Cardiac muscle cell (in vitro differentiated cells and primary cell): ENCODE measurements at regions not wholly inside any gene's neighbourhood (a gene's known extent, or its start where the extent isn't known, plus 50 kb on each side); places are given as distances from the start of the nearest gene placed in this dataset.
A peak's percentile ranks its signal among the peaks of the same experiment; 100 is the strongest.

ENCODE experiments used
- DNase-seq, 2 donors: peaks; one replicate each; pipeline versions ENCODE4 v3.0.0 to v3.0.0-alpha.2; 2010 to 2017; ENCODE audit warnings: low read depth in 1 of 2, low spot score in 1 of 2
- H3K27ac ChIP-seq: fragments of 200-600 bp; sonication (generic); 2 replicates; pipeline ENCODE4 v1.5.1; 2016
- H3K27me3 ChIP-seq: fragments of 200-600 bp; sonication (generic); 2 replicates; pipeline ENCODE4 v1.6.0; 2016; ENCODE audit warnings: control low read depth
- H3K36me3 ChIP-seq: fragments of 200-600 bp; sonication (generic); 2 replicates; pipeline ENCODE4 v1.5.1; 2016; ENCODE audit warnings: control low read depth
- H3K4me1 ChIP-seq: fragments of 200-600 bp; sonication (generic); 2 replicates; pipeline ENCODE4 v1.8.1; 2017; ENCODE audit warnings: low read depth, mild to moderate bottlenecking, mixed run types
- H3K4me3 ChIP-seq: fragments of 200-600 bp; sonication (generic); 2 replicates; pipeline ENCODE4 v1.5.1; 2016; ENCODE audit warnings: mild to moderate bottlenecking
- H3K9me3 ChIP-seq: fragments of 200-600 bp; sonication (generic); 2 replicates; pipeline ENCODE4 v1.5.1; 2017; ENCODE audit warnings: low read depth, mild to moderate bottlenecking, control low read depth
- CTCF ChIP-seq: IDR thresholded peaks from 2 replicates; pipeline ENCODE4 v1.5.1; 2012; ENCODE audit warnings: low read depth, mild to moderate bottlenecking, low read length

- no peak for TF ChIP-seq CTCF
- Histone ChIP-seq H3K4me3 (no peak overlapping the region), H3K27ac (no peak overlapping the region), H3K9me3 (no peaks in the 10 kb centered on the region), H3K4me1 (peaks cover 6% of the 10 kb centered on the region), H3K27me3 (no peaks in the 10 kb centered on the region), H3K36me3 (no peaks in the 10 kb centered on the region)
- no peak for DNase-seq
These were observed 68.1 kb upstream of the GRAMD2B start for GRCh38 chr5:126354858-126355731.

GRCh38 chr5:126355940-126356339 is 67.3 kb upstream of the GRAMD2B start:
- Histone ChIP-seq H3K27me3 (no peaks in the 10 kb centered on the region), H3K4me3 (no peak overlapping the region), H3K9me3 (no peaks in the 10 kb centered on the region), H3K36me3 (no peaks in the 10 kb centered on the region), H3K4me1 (peaks cover 13% of the 10 kb centered on the region), H3K27ac (no peak overlapping the region)
- DNase-seq: no peak
- TF ChIP-seq CTCF: no peak

- no peaks in the 10 kb centered on the region for H3K36me3 ChIP-seq
- peaks cover 13% of the 10 kb centered on the region for H3K4me1 ChIP-seq
- no peak overlapping the region for H3K4me3 ChIP-seq
- H3K27ac ChIP-seq: no peak overlapping the region
- no peaks in the 10 kb centered on the region for H3K9me3 ChIP-seq
- DNase-seq: no peak
- TF ChIP-seq CTCF: no peak
- H3K27me3 ChIP-seq: no peaks in the 10 kb centered on the region
These were observed 65.4 kb upstream of the GRAMD2B start for GRCh38 chr5:126357585-126358342.

DNA sequence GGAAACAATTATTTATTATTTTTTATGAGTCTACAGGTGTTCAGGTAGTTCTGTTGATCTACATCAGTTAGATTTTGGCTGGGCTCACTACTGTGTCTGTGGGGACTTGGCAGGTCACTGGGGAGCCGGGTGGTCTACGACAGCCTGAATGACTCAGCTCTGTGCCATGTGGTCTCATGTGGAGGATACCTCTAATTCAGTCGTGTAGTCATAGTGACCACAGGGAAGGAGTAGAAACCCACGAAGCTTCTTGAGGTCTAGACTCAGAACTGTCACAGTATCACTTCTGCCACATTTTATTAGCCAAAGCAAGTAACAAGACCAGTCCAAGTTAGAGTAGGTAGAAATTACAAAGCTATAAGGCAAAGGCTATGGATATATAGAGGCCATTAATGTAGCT is 64.7 kb upstream of the GRAMD2B start:
- Histone ChIP-seq H3K36me3 (no peaks in the 10 kb centered on the region), H3K4me1 (peaks cover 13% of the 10 kb centered on the region), H3K9me3 (no peaks in the 10 kb centered on the region), H3K27ac (no peak overlapping the region), H3K27me3 (no peaks in the 10 kb centered on the region), H3K4me3 (no peak overlapping the region)
- TF ChIP-seq CTCF: no peak
- DNase-seq: no peak

DNA sequence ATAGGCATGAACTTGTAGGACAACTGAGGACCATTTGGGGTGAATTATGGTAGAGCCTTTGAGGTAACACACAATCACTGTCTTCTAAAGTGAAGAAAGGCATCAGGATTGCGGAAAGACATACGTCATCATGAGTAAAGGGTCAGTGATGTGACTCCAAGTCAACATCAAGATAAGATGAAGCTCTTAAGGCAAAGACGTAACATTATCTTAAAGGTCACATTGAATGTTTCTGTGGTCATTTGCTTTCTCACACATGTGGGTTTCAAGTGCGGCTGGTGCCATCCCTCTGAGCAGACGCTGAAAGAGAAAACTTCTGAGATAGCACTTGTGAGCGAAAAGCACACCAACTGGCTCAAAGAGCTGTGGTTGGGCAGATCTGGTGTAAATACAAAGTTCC is 63.3 kb upstream of the GRAMD2B start:
- Histone ChIP-seq H3K27me3 (no peaks in the 10 kb centered on the region), H3K4me3 (no peak overlapping the region), H3K27ac (no peak overlapping the region), H3K4me1 (peaks cover 13% of the 10 kb centered on the region), H3K36me3 (no peaks in the 10 kb centered on the region), H3K9me3 (no peaks in the 10 kb centered on the region)
- DNase-seq: peak in 1 of 2 donors; percentile 62
- TF ChIP-seq CTCF: no peak
